ENCODE measurements at regions not wholly inside any gene's neighbourhood (a gene's known extent, or its start where the extent isn't known, plus 50 kb on each side); places are given as distances from the start of the nearest gene placed in this dataset.

GRCh38 chr13:81563091-81563490 is 1222.2 kb upstream of the SPRY2 start:
- TF ChIP-seq EZH2 (IDR thresholded peaks at IDR 0.05; ENCODE audit: low read length, unreplicated experiment) (no peak), EZH2phosphoT487 (IDR thresholded peaks at IDR 0.05; ENCODE audit: borderline replicate concordance, low read length) (no peak)
- TF ChIP-seq, protein P1, sequence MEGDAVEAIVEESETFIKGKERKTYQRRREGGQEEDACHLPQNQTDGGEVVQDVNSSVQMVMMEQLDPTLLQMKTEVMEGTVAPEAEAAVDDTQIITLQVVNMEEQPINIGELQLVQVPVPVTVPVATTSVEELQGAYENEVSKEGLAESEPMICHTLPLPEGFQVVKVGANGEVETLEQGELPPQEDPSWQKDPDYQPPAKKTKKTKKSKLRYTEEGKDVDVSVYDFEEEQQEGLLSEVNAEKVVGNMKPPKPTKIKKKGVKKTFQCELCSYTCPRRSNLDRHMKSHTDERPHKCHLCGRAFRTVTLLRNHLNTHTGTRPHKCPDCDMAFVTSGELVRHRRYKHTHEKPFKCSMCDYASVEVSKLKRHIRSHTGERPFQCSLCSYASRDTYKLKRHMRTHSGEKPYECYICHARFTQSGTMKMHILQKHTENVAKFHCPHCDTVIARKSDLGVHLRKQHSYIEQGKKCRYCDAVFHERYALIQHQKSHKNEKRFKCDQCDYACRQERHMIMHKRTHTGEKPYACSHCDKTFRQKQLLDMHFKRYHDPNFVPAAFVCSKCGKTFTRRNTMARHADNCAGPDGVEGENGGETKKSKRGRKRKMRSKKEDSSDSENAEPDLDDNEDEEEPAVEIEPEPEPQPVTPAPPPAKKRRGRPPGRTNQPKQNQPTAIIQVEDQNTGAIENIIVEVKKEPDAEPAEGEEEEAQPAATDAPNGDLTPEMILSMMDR (conservative IDR thresholded peaks at IDR 0.05; ENCODE audit: low read depth, low read length): no peak
